H1 (cell line): ENCODE measurements at regions not wholly inside any gene's neighbourhood (a gene's known extent, or its start where the extent isn't known, plus 50 kb on each side); places are given as distances from the start of the nearest gene placed in this dataset.

Source experiments
- CTCF ChIA-PET: fragments of 300-600 bp; sonication (Branson Sonifier 250); formaldehyde crosslinking; loops from one replicate; lab custom pipeline; 2021; ENCODE audit not compliant: partially characterized antibody; lab: Charles Lee
- POLR2A ChIA-PET: fragments of 300-600 bp; sonication (Branson Sonifier 250); formaldehyde crosslinking; loops from one replicate; lab custom pipeline; 2021; ENCODE audit warnings: inconsistent platforms; ENCODE audit not compliant: partially characterized antibody; lab: Charles Lee
- DNase-seq, 2 experiments: peaks; one replicate each; pipeline versions ENCODE4 v3.0.0 to v3.0.0-alpha.2; 2010 to 2022; ENCODE audit warnings: low spot score in 2 of 2, low read depth in 1 of 2, mixed read lengths in 1 of 2
- FAIRE-seq: peaks from 2 replicates; lab custom pipeline; 2011; peaks lifted over from hg19 to GRCh38; lab: Jason Lieb, UNC
- H2AFZ ChIP-seq: 2 replicates; pipeline ENCODE4 v1.8.1; 2012; ENCODE audit warnings: low read length, inconsistent platforms
- H2AK5ac ChIP-seq: 2 replicates; pipeline ENCODE4 v1.6.1; 2013; ENCODE audit warnings: low read depth, low read length
- H2BK120ac ChIP-seq: replicated peaks from 2 replicates; pipeline ENCODE3; 2013; ENCODE audit warnings: low read depth, low read length, inconsistent platforms
- H2BK12ac ChIP-seq: 2 replicates; pipeline ENCODE4 v1.6.1; 2013; ENCODE audit warnings: low read depth, low read length
- H2BK15ac ChIP-seq: 2 replicates; pipeline ENCODE4 v1.6.1; 2013; ENCODE audit warnings: low read length
- H2BK20ac ChIP-seq: 2 replicates; pipeline ENCODE4 v1.6.1; 2013; ENCODE audit warnings: low read length
- H2BK5ac ChIP-seq: 2 replicates; pipeline ENCODE4 v1.6.1; 2013; ENCODE audit warnings: low read depth, low read length
- H3K14ac ChIP-seq: 2 replicates; pipeline ENCODE4 v1.6.1; 2013; ENCODE audit warnings: inconsistent platforms; ENCODE audit not compliant: insufficient read length
- H3K18ac ChIP-seq: 2 replicates; pipeline ENCODE4 v1.6.1; 2013; ENCODE audit warnings: low read length; ENCODE audit errors: extremely low read depth
- H3K23ac ChIP-seq: 2 replicates; pipeline ENCODE4 v1.6.1; 2013; ENCODE audit warnings: inconsistent platforms; ENCODE audit not compliant: insufficient read length
- H3K23me2 ChIP-seq: 2 replicates; pipeline ENCODE4 v1.6.1; 2013; ENCODE audit warnings: low read depth, low read length
- H3K27ac ChIP-seq: 2 replicates; pipeline ENCODE4 v1.6.1; 2011; ENCODE audit warnings: low read depth, low read length, inconsistent platforms
- H3K27me3 ChIP-seq, 4 experiments: replicated peaks in 1 of 4; 1 replicate in 1 of 4; 2 replicates in 3 of 4; pipeline versions ENCODE4 v1.6.1 to v1.8.1; 2011 to 2013; ENCODE audit warnings: low read length in 3 of 4, mild to moderate bottlenecking in 3 of 4, inconsistent platforms in 2 of 4, mixed read lengths in 2 of 4, moderate library complexity in 1 of 4; ENCODE audit not compliant: control insufficient read depth in 3 of 4, insufficient read depth in 3 of 4; ENCODE audit errors: extremely low read depth in 1 of 4
- H3K36me3 ChIP-seq, 4 experiments: 2 replicates each; pipeline versions ENCODE4 v1.6.1 to v1.8.1; 2011 to 2013; ENCODE audit warnings: mild to moderate bottlenecking in 4 of 4, low read length in 3 of 4, moderate library complexity in 2 of 4, control low read depth in 1 of 4, inconsistent platforms in 1 of 4; ENCODE audit not compliant: insufficient read depth in 4 of 4, control insufficient read depth in 2 of 4
- H3K4ac ChIP-seq: replicated peaks from 2 replicates; pipeline ENCODE3; 2013; ENCODE audit warnings: low read length, low read depth, mixed read lengths, inconsistent platforms; ENCODE audit not compliant: insufficient read length
- H3K4me1 ChIP-seq, 4 experiments: replicated peaks in 1 of 4; 1 replicate in 1 of 4; 2 replicates in 3 of 4; pipeline versions ENCODE4 v1.6.1 to v1.8.1; 2011 to 2013; ENCODE audit warnings: low read length in 3 of 4, inconsistent platforms in 2 of 4, mixed read lengths in 1 of 4; ENCODE audit not compliant: insufficient read depth in 4 of 4, control insufficient read depth in 3 of 4
- H3K4me2 ChIP-seq, 2 experiments: 2 replicates each; pipeline versions ENCODE4 v1.6.1 to v1.8.1; 2011 to 2013; ENCODE audit warnings: low read depth in 2 of 2, low read length in 2 of 2, control low read depth in 1 of 2, inconsistent platforms in 1 of 2, mild to moderate bottlenecking in 1 of 2; ENCODE audit not compliant: insufficient read depth in 1 of 2
- H3K4me3 ChIP-seq, 4 experiments: fragments of 200-600, 300-600 bp in 1 of 4; sonication (generic), shearing (Covaris generic), sonication (Bioruptor Twin) in 1 of 4; 2 replicates each; pipeline versions ENCODE4 v1.5.1 to v1.8.1; 2011 to 2016; ENCODE audit warnings: low read length in 4 of 4, low read depth in 3 of 4, control low read depth in 2 of 4, inconsistent platforms in 2 of 4, mild to moderate bottlenecking in 2 of 4, mixed read lengths in 1 of 4, moderate library complexity in 1 of 4; ENCODE audit not compliant: insufficient read depth in 2 of 4; ENCODE audit errors: extremely low read depth in 1 of 4
- H3K56ac ChIP-seq: replicated peaks from 2 replicates; pipeline ENCODE3; 2013; ENCODE audit warnings: low read depth, mild to moderate bottlenecking, mixed read lengths, low read length, inconsistent platforms; ENCODE audit not compliant: insufficient read length
- H3K79me1 ChIP-seq: 2 replicates; pipeline ENCODE4 v1.6.1; 2013; ENCODE audit warnings: low read depth, low read length, control low read depth
- H3K79me2 ChIP-seq, 2 experiments: 2 replicates each; pipeline versions ENCODE4 v1.6.1 to v1.8.1; 2012 to 2013; ENCODE audit warnings: low read length in 2 of 2, mild to moderate bottlenecking in 2 of 2, inconsistent platforms in 1 of 2; ENCODE audit not compliant: insufficient read depth in 2 of 2, control insufficient read depth in 1 of 2
- H3K9ac ChIP-seq, 4 experiments: replicated peaks in 1 of 4; 1 replicate in 1 of 4; 2 replicates in 3 of 4; pipeline versions ENCODE4 v1.6.1 to v1.8.1; 2011 to 2013; ENCODE audit warnings: low read depth in 3 of 4, low read length in 3 of 4, control low read depth in 2 of 4, mild to moderate bottlenecking in 2 of 4, moderate library complexity in 2 of 4, inconsistent platforms in 1 of 4; ENCODE audit errors: extremely low read depth in 1 of 4
- H3K9me3 ChIP-seq, 2 experiments: 2 replicates each; pipeline versions ENCODE4 v1.6.1 to v1.8.1; 2012 to 2013; ENCODE audit warnings: mild to moderate bottlenecking in 2 of 2, moderate library complexity in 2 of 2, control low read depth in 1 of 2, inconsistent platforms in 1 of 2, low read depth in 1 of 2, low read length in 1 of 2, mixed read lengths in 1 of 2; ENCODE audit not compliant: insufficient read depth in 2 of 2
- H4K20me1 ChIP-seq, 2 experiments: replicated peaks in 1 of 2; 2 replicates each; pipeline versions ENCODE3 to v1.8.1; 2011 to 2013; ENCODE audit warnings: inconsistent platforms in 2 of 2, low read length in 2 of 2, mild to moderate bottlenecking in 1 of 2; ENCODE audit not compliant: insufficient read depth in 2 of 2, control insufficient read depth in 1 of 2
- H4K5ac ChIP-seq: 2 replicates; pipeline ENCODE4 v1.6.1; 2013; ENCODE audit warnings: low read length, low read depth, mixed read lengths, inconsistent platforms; ENCODE audit not compliant: insufficient read length
- H4K8ac ChIP-seq: 2 replicates; pipeline ENCODE4 v1.8.0; 2013; ENCODE audit warnings: mild to moderate bottlenecking, moderate library complexity, low read length, inconsistent platforms; ENCODE audit not compliant: insufficient read depth; ENCODE audit errors: extremely low read depth
- H4K91ac ChIP-seq: replicated peaks from 2 replicates; pipeline ENCODE3; 2013; ENCODE audit warnings: low read length, mixed read lengths, inconsistent platforms; ENCODE audit not compliant: insufficient read length
- CEBPB ChIP-seq: IDR thresholded peaks from 2 replicates; pipeline ENCODE4 v1.6.1; 2012; ENCODE audit warnings: low read depth, low read length
- JUN ChIP-seq: IDR thresholded peaks from 2 replicates; pipeline ENCODE4 v1.6.1; 2011; ENCODE audit warnings: low read depth, mild to moderate bottlenecking, improper control_type of control experiment, low read length
- JUND ChIP-seq: IDR thresholded peaks from 2 replicates; pipeline ENCODE4 v1.6.1; 2011; ENCODE audit warnings: mild to moderate bottlenecking, improper control_type of control experiment, low read length

DNA sequence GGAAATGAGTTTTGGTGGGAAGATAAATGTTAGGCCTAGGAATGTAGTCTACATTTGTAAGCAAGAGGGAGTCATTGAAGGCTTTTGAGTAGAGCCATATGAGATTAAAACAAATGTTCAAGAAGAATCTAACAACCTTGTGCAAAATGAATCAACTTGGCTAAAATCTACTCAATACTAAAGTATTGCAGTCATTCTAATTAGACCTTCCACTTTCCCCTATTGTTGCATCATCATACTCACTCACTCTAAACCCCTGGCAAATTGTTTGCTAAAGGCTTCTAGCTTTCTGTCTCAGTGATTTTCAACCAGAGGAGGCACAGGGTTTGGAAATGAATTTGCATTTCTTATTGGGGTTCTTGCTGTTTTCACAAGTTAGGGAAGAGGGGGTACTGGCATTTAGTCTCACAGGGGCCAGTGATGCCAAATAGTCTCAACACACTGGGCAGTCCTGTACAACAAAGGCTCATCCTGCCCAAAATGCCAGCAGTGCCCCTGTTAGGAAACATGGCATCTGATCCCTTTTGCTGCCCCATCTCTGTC lies 85.3 kb downstream of the SEC16B start:
- FAIRE-seq, result no peak
- no peak overlapping the region for H3K4me3 ChIP-seq
- H2AFZ ChIP-seq, result 0 out of 2 replicates have a peak overlapping the region, but pooled peaks have one; percentile 16
- no peak overlapping the region for H2BK5ac ChIP-seq
- CTCF ChIA-PET, result interaction anchor here (1.0 kb wide), 1 partner anchor 34 kb away, joined by 4 read pairs; no protein-coding TSS in a partner anchor
- H3K23me2 ChIP-seq, result no peaks in the 10 kb centered on the region; the same call in 1 of the 2 replicates
- no peak overlapping the region for H3K4ac ChIP-seq
- no peaks in the 10 kb centered on the region for H3K4me1 ChIP-seq
- H3K9me3 ChIP-seq, result no peaks in the 10 kb centered on the region
- H4K91ac ChIP-seq, result no peak overlapping the region
- H2BK15ac ChIP-seq, result no peak overlapping the region
- no peaks in the 10 kb centered on the region for H3K79me1 ChIP-seq
- no peak overlapping the region for H3K27ac ChIP-seq
- H3K36me3 ChIP-seq, result no peaks in the 10 kb centered on the region
- H3K56ac ChIP-seq, result no peak overlapping the region
- no peak overlapping the region for H3K18ac ChIP-seq
- POLR2A ChIA-PET, result no interaction called here
- DNase-seq, result no peak
- no peak overlapping the region for H2BK20ac ChIP-seq
- TF ChIP-seq JUND (no peak), CEBPB (peak; percentile 23; the same call in 1 of the 2 replicates), JUN (no peak)
- TF ChIP-seq, all 59 proteins: peak for 1
- Histone ChIP-seq H4K5ac (no peak overlapping the region), H3K79me2 (no peaks in the 10 kb centered on the region), H3K4me2 (no peak overlapping the region), H3K27me3 (no peaks in the 10 kb centered on the region), H3K14ac (no peak overlapping the region), H2BK120ac (no peak overlapping the region), H4K8ac (no peak overlapping the region), H4K20me1 (no peaks in the 10 kb centered on the region), H3K23ac (no peak overlapping the region), H3K9ac (no peak overlapping the region), H2BK12ac (no peak overlapping the region), H2AK5ac (no peak overlapping the region)
